OCI-M1 (cell line): ENCODE measurements at regions not wholly inside any gene's neighbourhood (a gene's known extent, or its start where the extent isn't known, plus 50 kb on each side); places are given as distances from the start of the nearest gene placed in this dataset.
A peak's percentile ranks its signal among the peaks of the same experiment; 100 is the strongest.

Experiments used
- DNase-seq: peaks from one replicate; lab custom pipeline; 2025; lab: John Stamatoyannopoulos, UW

GRCh38 chr19:31803835-31804446, 454.7 kb upstream of the TSHZ3 start:
- no peak for DNase-seq

GRCh38 chr19:31804668-31805067, 455.4 kb upstream of the TSHZ3 start:
- no peak for DNase-seq

- DNase-seq: no peak
These were observed 461.4 kb upstream of the TSHZ3 start for GRCh38 chr19:31810536-31811109.

- no peak for DNase-seq
These were observed 468.9 kb upstream of the TSHZ3 start for GRCh38 chr19:31817971-31818797.

- no peak for DNase-seq
These were observed 469.5 kb upstream of the TSHZ3 start for GRCh38 chr19:31818798-31819105.

GRCh38 chr19:31819837-31820236, 470.6 kb upstream of the TSHZ3 start:
- no peak for DNase-seq

- DNase-seq: no peak
These were observed 472.1 kb upstream of the TSHZ3 start for GRCh38 chr19:31821346-31821745.

- DNase-seq: no peak
These were observed 476.2 kb upstream of the TSHZ3 start for GRCh38 chr19:31825134-31826094.

GRCh38 chr19:31826325-31826724, 477.1 kb upstream of the TSHZ3 start:
- no peak for DNase-seq

- no peak for DNase-seq
These were observed 482.4 kb upstream of the TSHZ3 start for GRCh38 chr19:31831421-31832175.

GRCh38 chr19:31832176-31832548, 482.9 kb upstream of the TSHZ3 start:
- DNase-seq: no peak

GRCh38 chr19:31834070-31834469, 484.8 kb upstream of the TSHZ3 start:
- DNase-seq: no peak

GRCh38 chr19:31838163-31838815, 489.1 kb upstream of the TSHZ3 start:
- DNase-seq: no peak

GRCh38 chr19:31840371-31840770, 491.1 kb upstream of the TSHZ3 start:
- DNase-seq: no peak

GRCh38 chr19:31841755-31842154, 492.5 kb upstream of the TSHZ3 start:
- no peak for DNase-seq

GRCh38 chr19:31863122-31863521, 482.3 kb upstream of the ZNF507 start:
- DNase-seq: peak; percentile 5

GRCh38 chr19:31874313-31874712, 471.1 kb upstream of the ZNF507 start:
- no peak for DNase-seq

GRCh38 chr19:31875591-31875990, 469.8 kb upstream of the ZNF507 start:
- DNase-seq: no peak

GRCh38 chr19:31880283-31880682, 465.1 kb upstream of the ZNF507 start:
- DNase-seq: no peak

GRCh38 chr19:31881988-31882387, 463.4 kb upstream of the ZNF507 start:
- DNase-seq: no peak

- no peak for DNase-seq
These were observed 462.7 kb upstream of the ZNF507 start for GRCh38 chr19:31882709-31883108.
